ENCODE measurements at regions not wholly inside any gene's neighbourhood (a gene's known extent, or its start where the extent isn't known, plus 50 kb on each side); places are given as distances from the start of the nearest gene placed in this dataset.

- DNase-seq: no peak
Observed at GRCh38 chr6:81694855-81695254, 57.6 kb downstream of the TENT5A start.

DNA sequence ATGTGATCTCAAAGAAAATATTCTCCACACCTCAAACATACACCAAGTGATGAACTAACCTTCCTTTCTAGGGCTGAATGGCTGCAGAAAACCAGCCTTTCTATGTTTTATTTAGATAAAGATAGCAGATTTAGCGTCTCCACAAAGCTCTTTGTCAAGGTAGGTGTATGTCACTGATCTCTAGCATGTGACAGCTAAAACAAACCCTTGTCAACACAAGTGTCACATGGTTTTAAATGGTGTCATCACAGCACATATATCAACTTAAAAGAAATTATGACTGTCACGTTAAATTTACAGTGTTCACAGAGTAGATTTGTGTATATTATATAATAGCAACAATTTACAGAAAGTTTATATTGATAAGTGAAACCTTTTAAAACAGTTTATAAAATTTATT lies 58.3 kb downstream of the TENT5A start:
- no peak for DNase-seq

DNA sequence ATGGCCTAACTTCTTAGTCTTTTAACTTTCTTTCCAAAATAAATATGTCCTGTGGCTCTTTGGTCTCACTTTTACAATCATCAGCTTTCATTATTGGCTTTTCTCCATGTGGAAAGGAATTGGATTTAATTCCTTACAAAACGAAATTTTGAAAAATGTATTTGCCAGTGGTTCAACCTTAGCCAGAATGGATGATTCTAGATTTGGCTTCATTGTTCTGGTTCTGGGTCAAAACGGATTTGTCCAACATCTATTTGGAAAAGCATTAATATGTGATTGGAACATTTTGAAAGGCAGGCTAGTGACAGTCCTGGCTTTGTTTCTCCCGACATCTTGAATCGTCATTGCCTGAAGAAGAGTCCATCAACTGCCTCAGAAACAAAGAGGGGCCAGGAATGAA lies 59.2 kb downstream of the TENT5A start:
- DNase-seq: peak; percentile 56

DNA sequence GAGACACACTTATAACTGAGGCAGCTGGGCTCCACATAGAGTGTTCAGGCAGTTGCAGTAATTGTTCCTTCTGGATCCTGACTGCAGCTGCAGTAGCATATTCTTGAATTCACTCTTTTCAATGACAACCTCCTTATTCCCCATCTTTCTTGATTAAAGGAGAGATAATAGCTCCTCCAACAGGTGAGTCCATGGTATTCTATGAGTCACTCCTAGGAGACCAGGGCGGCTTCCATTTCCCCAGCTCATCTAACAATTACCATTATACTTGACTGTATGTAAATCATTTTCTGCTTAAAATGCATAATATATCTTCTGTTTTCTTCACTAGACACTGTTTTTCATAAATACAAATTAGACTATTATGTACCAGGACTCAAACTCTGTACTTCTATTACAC lies 62.4 kb downstream of the TENT5A start:
- DNase-seq: no peak

- no peak for DNase-seq
Observed at GRCh38 chr6:81689580-81689979, 62.9 kb downstream of the TENT5A start.

- DNase-seq: no peak
Observed at GRCh38 chr6:81683912-81684311, 68.6 kb downstream of the TENT5A start.

DNA sequence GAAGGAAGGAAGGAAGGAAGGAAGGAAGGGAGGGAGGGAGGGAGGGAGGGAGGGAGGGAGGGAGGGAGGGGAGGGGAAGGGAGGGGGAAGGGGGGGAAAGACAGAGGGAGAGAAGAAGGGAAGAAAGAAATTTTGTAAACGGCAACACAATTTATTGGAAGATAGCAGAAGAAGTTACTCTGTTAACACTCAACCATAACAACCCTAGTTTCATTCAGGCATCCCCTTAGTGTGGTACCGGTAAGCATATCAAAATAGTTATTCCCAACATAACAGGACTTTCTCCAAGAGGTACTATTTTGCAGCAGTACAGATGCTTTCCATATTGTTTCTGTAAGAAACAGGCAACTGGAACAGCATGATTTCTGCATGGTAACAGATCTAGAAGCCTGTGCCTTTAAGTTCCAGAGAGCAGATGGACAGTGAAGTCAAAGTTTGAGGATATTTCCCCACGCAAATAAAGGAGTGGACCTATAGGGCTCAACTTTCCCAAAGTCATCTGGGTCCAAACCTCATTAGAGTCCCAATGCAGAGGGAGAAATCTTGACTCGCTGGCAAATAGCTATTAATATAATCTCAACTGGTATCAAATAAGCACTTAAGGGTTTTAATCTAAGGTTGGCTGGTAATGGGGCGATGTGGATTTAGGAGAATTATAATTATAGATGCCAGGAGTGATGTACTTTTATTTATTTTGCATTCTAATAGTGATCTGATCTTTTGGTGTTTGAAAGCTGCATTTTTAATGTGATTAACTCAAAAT lies 69.4 kb downstream of the TENT5A start:
- DNase-seq: no peak

GRCh38 chr6:81682235-81682795 lies 70.2 kb downstream of the TENT5A start:
- DNase-seq: no peak

- no peak for DNase-seq
Observed at GRCh38 chr6:81669445-81669844, 83.0 kb downstream of the TENT5A start.

DNA sequence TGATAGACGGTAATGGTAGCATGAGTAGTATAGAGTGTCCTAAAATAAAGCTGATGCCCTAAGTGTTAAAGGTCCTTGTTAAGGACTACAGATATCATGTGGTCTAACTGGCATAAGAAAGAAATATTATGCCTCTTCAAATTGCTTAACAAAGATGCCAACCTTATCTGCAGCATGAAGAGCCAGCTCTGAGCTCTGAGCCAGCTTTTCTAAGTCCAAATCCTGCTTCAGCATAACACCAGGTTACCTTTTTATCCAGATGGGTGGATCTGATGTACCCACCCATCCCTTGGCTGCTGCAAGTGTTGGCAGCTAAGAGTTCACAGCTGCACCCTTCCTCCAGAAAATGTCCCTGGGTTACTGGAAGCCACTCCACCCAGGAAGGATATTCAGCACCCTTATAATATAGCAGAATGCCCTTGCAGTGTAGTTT lies 83.8 kb downstream of the TENT5A start:
- no peak for DNase-seq

DNA sequence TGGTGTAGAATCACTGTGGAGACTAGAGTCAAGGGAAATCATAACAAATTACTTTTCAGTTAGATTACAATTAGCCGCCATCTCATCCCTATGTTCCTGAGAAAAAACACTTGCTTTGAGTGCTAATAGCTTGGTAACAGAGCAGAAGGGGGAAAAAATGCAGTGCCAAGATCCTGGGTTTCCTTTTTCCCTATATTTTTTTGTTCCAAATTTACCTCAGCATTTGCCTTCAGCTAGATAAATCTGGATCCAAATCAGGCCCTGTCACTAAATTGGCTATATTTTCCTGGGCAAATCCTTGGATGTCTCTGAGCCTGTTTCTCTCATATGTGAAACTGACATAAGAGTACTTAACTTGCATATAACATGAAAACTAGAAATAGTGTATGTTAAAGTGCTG lies 86.0 kb downstream of the TENT5A start:
- no peak for DNase-seq

DNA sequence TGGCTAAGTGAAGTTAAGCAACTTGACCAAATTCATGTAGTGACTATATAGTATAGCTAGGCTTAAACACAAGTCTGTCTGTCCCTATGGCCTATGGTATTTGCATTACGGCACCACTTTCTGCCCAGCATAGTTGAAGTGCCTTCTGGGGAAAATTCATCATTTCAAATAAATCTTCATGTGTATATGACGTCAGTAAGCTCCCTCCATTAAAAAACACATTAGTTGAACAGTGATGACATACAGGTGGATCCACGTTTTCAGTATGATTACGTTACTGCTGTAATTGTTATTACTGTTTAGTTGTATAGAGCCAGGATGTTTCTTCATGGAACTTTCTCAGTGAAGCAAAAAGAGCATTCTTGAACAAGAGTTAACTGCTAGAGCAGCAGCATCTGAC lies 96.2 kb downstream of the TENT5A start:
- no peak for DNase-seq

DNA sequence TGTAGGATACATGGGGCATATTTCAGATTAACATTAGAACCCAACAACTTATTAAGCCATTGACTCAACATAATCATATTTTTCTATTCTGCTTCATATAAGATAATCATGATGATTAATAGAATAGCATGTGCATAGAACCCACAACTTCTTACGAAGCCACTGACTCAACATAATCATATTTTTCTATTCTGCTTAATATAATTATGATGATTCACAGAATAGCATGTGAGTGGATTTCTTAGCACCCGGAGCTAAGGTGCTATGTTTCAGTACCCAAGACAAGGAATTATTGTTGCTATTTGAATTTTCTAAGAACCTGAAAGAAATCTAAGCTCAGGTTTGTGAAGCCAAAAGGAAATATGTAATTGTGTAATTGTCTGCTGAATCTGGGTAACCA lies 96.8 kb downstream of the TENT5A start:
- no peak for DNase-seq

DNA sequence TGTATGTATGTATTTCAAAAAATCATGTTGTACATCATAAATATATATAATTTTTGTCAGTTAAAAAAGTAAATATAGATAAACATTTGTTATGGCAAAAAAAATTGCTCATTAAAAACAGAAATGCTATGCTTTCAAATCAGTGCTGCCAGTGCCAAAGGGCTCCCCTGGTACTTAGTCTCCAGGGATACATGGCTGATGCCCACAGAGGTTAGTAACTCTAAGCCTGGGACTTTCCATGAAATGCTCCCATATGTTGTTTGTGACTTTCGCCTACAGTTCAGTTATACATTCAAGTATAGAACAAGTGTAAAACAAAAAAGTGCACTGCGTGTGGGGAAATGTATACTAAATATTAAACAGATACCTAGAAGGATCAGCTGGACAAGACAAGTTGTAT lies 104.0 kb downstream of the TENT5A start:
- no peak for DNase-seq

DNA sequence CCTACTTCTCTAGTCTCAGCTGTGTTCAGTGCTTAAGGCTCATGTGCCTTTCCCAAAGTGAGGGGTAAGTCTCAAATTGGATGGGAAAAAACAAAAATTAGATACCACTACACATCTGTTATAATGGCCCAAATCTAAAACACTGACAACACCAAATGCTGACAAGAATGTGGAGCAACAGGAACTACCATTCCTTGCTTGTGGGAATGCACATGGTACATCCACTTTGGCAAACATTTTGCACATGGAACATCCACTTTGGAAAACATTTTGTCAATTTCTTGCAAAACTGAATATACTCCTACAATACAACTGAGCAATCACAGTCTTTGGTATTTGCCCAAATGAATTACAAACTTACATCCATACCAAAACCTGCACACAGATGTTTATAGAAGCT lies 109.3 kb downstream of the TENT5A start:
- no peak for DNase-seq

DNA sequence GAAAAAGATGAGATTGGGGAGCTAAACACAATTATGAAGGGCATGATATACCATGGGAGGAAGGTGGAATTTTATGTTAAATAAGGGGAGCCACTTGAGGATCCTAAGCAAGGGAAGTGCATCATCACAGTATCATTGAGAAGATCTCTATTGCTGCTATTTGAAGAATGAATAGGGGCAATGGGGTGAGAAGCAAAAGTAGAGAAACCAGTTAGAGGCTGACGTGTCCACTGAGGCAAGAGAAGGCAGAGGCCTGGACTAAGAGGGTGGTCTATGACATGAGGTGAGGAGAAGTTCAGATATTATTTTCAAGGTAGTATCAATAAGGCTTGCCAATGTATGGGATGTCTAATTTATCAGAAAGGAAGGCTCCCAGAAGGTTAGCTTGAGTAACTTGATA lies 111.6 kb downstream of the TENT5A start:
- no peak for DNase-seq

DNA sequence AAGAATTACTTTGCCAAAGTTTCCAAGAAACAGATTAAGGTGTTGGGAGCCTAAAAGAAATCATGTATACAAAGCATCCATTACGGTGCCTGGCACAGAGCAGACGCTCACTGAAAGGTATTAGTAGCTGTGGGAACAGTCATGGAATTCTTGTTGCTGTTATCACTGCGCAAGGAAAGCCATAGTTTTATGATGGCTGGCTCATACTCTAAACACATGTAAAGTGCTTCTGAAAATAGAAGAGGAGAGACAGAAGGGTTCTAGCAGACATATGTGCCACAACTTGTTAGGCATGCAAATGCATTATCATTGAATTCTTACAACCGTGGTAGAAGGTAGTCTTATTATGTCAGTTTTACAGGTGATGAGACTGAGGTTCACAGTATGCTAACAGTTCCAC lies 112.4 kb downstream of the TENT5A start:
- no peak for DNase-seq

- DNase-seq: no peak
Observed at GRCh38 chr6:81638366-81638765, 114.1 kb downstream of the TENT5A start.

- no peak for DNase-seq
Observed at GRCh38 chr6:81636930-81637568, 115.4 kb downstream of the TENT5A start.

DNA sequence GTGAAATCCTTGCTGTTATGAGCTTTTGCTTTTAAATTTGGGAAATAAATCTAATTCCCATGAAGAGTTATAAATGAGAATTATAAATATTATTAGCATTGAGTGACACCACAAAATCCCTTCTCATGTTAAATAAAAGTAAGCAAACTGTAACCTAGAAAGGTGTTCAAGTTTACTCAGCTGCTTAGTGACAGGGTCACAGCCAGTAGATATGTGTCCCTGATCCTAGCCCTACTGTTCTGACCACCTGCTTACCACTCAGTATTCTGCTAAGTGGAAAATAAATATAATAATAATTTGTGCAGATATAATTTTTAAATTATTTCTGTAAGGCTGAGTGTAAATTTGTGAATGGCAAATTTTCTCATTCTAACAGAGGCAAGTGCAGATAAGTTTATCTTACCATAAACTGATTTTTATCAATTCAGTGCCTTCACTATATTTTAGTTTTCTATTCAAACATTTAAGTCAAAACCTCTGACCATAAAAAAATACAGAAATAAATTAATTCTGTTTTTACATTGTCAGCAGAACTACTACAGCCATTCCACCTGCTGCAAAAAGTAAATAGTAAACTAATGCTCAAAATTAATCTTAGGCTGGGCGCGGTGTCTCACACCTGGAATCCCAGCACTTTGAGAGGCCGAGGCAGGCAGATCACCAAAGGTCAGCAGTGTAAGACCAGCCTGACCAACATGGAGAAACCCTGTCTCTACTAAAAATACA lies 118.2 kb downstream of the TENT5A start:
- DNase-seq: no peak

GRCh38 chr6:81633391-81633790 lies 119.1 kb downstream of the TENT5A start:
- DNase-seq: peak; percentile 18

- no peak for DNase-seq
Observed at GRCh38 chr6:81630719-81631118, 121.8 kb downstream of the TENT5A start.

DNA sequence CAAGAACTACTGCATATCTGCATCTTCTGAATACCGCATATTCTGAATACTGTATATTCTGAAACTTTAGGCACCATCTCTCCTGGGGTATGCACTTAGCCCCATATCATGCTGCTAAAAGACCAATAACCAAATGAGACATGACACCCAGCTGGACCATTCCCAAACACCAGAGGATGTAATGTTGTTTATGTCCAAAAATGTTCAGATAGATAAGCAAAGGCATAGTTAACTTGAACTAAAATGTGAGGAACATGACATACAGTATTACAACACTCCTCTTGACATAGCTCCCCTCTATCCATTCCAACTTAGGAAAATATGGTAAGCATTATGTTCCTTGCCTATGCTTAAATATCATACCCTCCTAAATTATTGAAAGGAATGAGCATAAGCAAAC lies 127.3 kb downstream of the TENT5A start:
- no peak for DNase-seq

GRCh38 chr6:81624453-81624852 lies 128.0 kb downstream of the TENT5A start:
- no peak for DNase-seq

All from hindlimb muscle (tissue), 1 donor.